ENCODE measurements at regions not wholly inside any gene's neighbourhood (a gene's known extent, or its start where the extent isn't known, plus 50 kb on each side); places are given as distances from the start of the nearest gene placed in this dataset.
A peak's percentile ranks its signal among the peaks of the same experiment; 100 is the strongest.

- FAIRE-seq, result peak; percentile 75
- no peak overlapping the region for H3K27ac ChIP-seq (ENCODE audit: control insufficient read depth, insufficient read depth, low read length)
- no peak overlapping the region for H3K4me3 ChIP-seq (ENCODE audit: control insufficient read depth in 2 of 3, extremely low read depth in 1 of 3, insufficient read depth in 2 of 3, low read depth in 1 of 3, low read length in 3 of 3)
- no peaks in the 10 kb centered on the region for H3K36me3 ChIP-seq (ENCODE audit: control insufficient read depth in 2 of 2, extremely low read depth in 1 of 2, insufficient read depth in 2 of 2, low read length in 2 of 2)
- H3K9me3 ChIP-seq (ENCODE audit: control insufficient read depth, low read depth, low read length), result no peaks in the 10 kb centered on the region
- no peak for DNase-seq (ENCODE audit: low read depth, low spot score)
- H4K20me1 ChIP-seq (ENCODE audit: control insufficient read depth, extremely low read depth, insufficient read depth, low read length), result no peaks in the 10 kb centered on the region
- no peak for TF ChIP-seq EZH2 (IDR thresholded peaks at IDR 0.05; ENCODE audit: low read length)
- TF ChIP-seq CTCF (optimal IDR thresholded peaks at IDR 0.05 in 1 of 3, IDR thresholded peaks at IDR 0.05 in 1 of 3, conservative IDR thresholded peaks at IDR 0.05 in 1 of 3; ENCODE audit: extremely low read depth in 1 of 3, insufficient read depth in 2 of 3, low read length in 3 of 3), result no peak
- H3K9me1 ChIP-seq (ENCODE audit: control insufficient read depth, extremely low read depth, insufficient read depth, low read length), result no peaks in the 10 kb centered on the region
- dilution Hi-C loops (cut with MboI; ENCODE audit: extremely low pct_ligation_motif_present, low sequenced_read_pairs), result no loop called here
- no peaks in the 10 kb centered on the region for H3K27me3 ChIP-seq (ENCODE audit: control insufficient read depth, extremely low read depth, insufficient read depth, low read length)
- peaks cover 4% of the 10 kb centered on the region for H3K4me1 ChIP-seq (ENCODE audit: control insufficient read depth, extremely low read depth, insufficient read depth, low read length)
- H3K79me2 ChIP-seq (ENCODE audit: control insufficient read depth, insufficient read depth, low read length), result no peaks in the 10 kb centered on the region
- no peak overlapping the region for H3K9ac ChIP-seq (ENCODE audit: control insufficient read depth, extremely low read depth, insufficient read depth, low read length)
- H3K4me2 ChIP-seq (ENCODE audit: control insufficient read depth, extremely low read depth, insufficient read depth, low read depth, low read length), result no peak overlapping the region
- H2AFZ ChIP-seq (ENCODE audit: control insufficient read depth, low read length), result no peak overlapping the region
Measured at GRCh38 chr14:54133896-54134295, 177.3 kb upstream of the BMP4 start.

GRCh38 chr14:54135804-54136280 is 179.2 kb upstream of the BMP4 start:
- dilution Hi-C loops (cut with MboI; ENCODE audit: extremely low pct_ligation_motif_present, low sequenced_read_pairs), result no loop called here
- Histone ChIP-seq H3K36me3 (ENCODE audit: control insufficient read depth in 2 of 2, extremely low read depth in 1 of 2, insufficient read depth in 2 of 2, low read length in 2 of 2) (no peaks in the 10 kb centered on the region), H3K27ac (ENCODE audit: control insufficient read depth, insufficient read depth, low read length) (no peak overlapping the region), H2AFZ (ENCODE audit: control insufficient read depth, low read length) (no peak overlapping the region), H3K79me2 (ENCODE audit: control insufficient read depth, insufficient read depth, low read length) (no peaks in the 10 kb centered on the region), H3K9me1 (ENCODE audit: control insufficient read depth, extremely low read depth, insufficient read depth, low read length) (no peaks in the 10 kb centered on the region), H3K4me2 (ENCODE audit: control insufficient read depth, extremely low read depth, insufficient read depth, low read depth, low read length) (no peak overlapping the region), H3K9ac (ENCODE audit: control insufficient read depth, extremely low read depth, insufficient read depth, low read length) (no peak overlapping the region), H4K20me1 (ENCODE audit: control insufficient read depth, extremely low read depth, insufficient read depth, low read length) (no peaks in the 10 kb centered on the region), H3K9me3 (ENCODE audit: control insufficient read depth, low read depth, low read length) (no peaks in the 10 kb centered on the region), H3K4me3 (ENCODE audit: control insufficient read depth in 2 of 3, extremely low read depth in 1 of 3, insufficient read depth in 2 of 3, low read depth in 1 of 3, low read length in 3 of 3) (no peak overlapping the region), H3K4me1 (ENCODE audit: control insufficient read depth, extremely low read depth, insufficient read depth, low read length) (peaks cover 4% of the 10 kb centered on the region), H3K27me3 (ENCODE audit: control insufficient read depth, extremely low read depth, insufficient read depth, low read length) (no peaks in the 10 kb centered on the region)
- TF ChIP-seq CTCF (optimal IDR thresholded peaks at IDR 0.05 in 1 of 3, IDR thresholded peaks at IDR 0.05 in 1 of 3, conservative IDR thresholded peaks at IDR 0.05 in 1 of 3; ENCODE audit: extremely low read depth in 1 of 3, insufficient read depth in 2 of 3, low read length in 3 of 3), result no peak
- TF ChIP-seq EZH2 (IDR thresholded peaks at IDR 0.05; ENCODE audit: low read length), result no peak
- no peak for FAIRE-seq
- DNase-seq (ENCODE audit: low read depth, low spot score), result no peak
